ENCODE measurements at regions not wholly inside any gene's neighbourhood (a gene's known extent, or its start where the extent isn't known, plus 50 kb on each side); places are given as distances from the start of the nearest gene placed in this dataset.
"Not testable (repeated sequence)": the region's sequence is repeated elsewhere in the genome, so short reads cannot be mapped to it uniquely, and the experiment has no call there.

GRCh38 chr4:114447963-114448516, 150.6 kb upstream of the UGT8 start:
- 0 out of 2 replicates have a peak overlapping the region, but pooled peaks have one; percentile 40 for H2BK20ac ChIP-seq (ENCODE audit: low read length)
- not testable (repeated sequence) for H3K9ac ChIP-seq (replicated peaks in 1 of 4; ENCODE audit: extremely low read depth in 1 of 4, low read depth in 3 of 4, low read length in 3 of 4); H3K18ac ChIP-seq (ENCODE audit: extremely low read depth, low read length); H3K79me1 ChIP-seq (ENCODE audit: low read depth, low read length); H3K4me2 ChIP-seq (ENCODE audit: insufficient read depth in 1 of 2, low read depth in 2 of 2, low read length in 2 of 2); H4K8ac ChIP-seq (ENCODE audit: extremely low read depth, insufficient read depth, low read length); H3K4me1 ChIP-seq (replicated peaks in 1 of 4; ENCODE audit: control insufficient read depth in 3 of 4, insufficient read depth in 4 of 4, low read length in 3 of 4); H3K23me2 ChIP-seq (ENCODE audit: low read depth, low read length); H2AK5ac ChIP-seq (ENCODE audit: low read depth, low read length); H4K20me1 ChIP-seq (replicated peaks in 1 of 2; ENCODE audit: control insufficient read depth in 1 of 2, insufficient read depth in 2 of 2, low read length in 2 of 2); H3K23ac ChIP-seq (ENCODE audit: insufficient read length); H3K4ac ChIP-seq (replicated peaks; ENCODE audit: insufficient read length, low read depth, low read length); H4K5ac ChIP-seq (ENCODE audit: insufficient read length, low read depth, low read length); H3K9me3 ChIP-seq (ENCODE audit: insufficient read depth in 2 of 2, low read depth in 1 of 2, low read length in 1 of 2); H3K79me2 ChIP-seq (ENCODE audit: control insufficient read depth in 1 of 2, insufficient read depth in 2 of 2, low read length in 2 of 2); H3K27ac ChIP-seq (ENCODE audit: low read depth, low read length); FAIRE-seq; H3K14ac ChIP-seq (ENCODE audit: insufficient read length); H3K36me3 ChIP-seq (ENCODE audit: control insufficient read depth in 2 of 4, insufficient read depth in 4 of 4, low read length in 3 of 4); H2BK5ac ChIP-seq (ENCODE audit: low read depth, low read length); DNase-seq (ENCODE audit: low read depth in 1 of 2, low spot score in 2 of 2); H3K4me3 ChIP-seq (ENCODE audit: extremely low read depth in 1 of 4, insufficient read depth in 2 of 4, low read depth in 3 of 4, low read length in 4 of 4); H3K56ac ChIP-seq (replicated peaks; ENCODE audit: insufficient read length, low read depth, low read length); H3K27me3 ChIP-seq (replicated peaks in 1 of 4; ENCODE audit: control insufficient read depth in 3 of 4, extremely low read depth in 1 of 4, insufficient read depth in 3 of 4, low read length in 3 of 4)
- POLR2A ChIA-PET (ENCODE audit: partially characterized antibody), result interaction anchor here (1.1 to 1.2 kb wide), 2 partner anchors 9 to 47 kb away, joined by 3 to 4 read pairs; no protein-coding TSS in a partner anchor
- peak overlapping the region; percentile 96 for H4K91ac ChIP-seq (replicated peaks; ENCODE audit: insufficient read length, low read length)
- peak overlapping the region; percentile 7 for H2BK120ac ChIP-seq (replicated peaks; ENCODE audit: low read depth, low read length)
- H2AFZ ChIP-seq (ENCODE audit: low read length), result peak overlapping the region; percentile 34; the same call in 1 of the 2 replicates
- H2BK12ac ChIP-seq (ENCODE audit: low read depth, low read length), result 0 out of 2 replicates have a peak overlapping the region, but pooled peaks have one; percentile 0
- H2BK15ac ChIP-seq (ENCODE audit: low read length), result peak overlapping the region; percentile 48; the same call in 1 of the 2 replicates
- CTCF ChIA-PET (ENCODE audit: partially characterized antibody), result interaction anchor here (0.8 to 1.0 kb wide), 3 partner anchors 9 to 187 kb away, joined by 3 to 7 read pairs (median 4); no protein-coding TSS in a partner anchor

Measured in H1 (cell line).